MM.1S (cell line): ENCODE measurements at regions not wholly inside any gene's neighbourhood (a gene's known extent, or its start where the extent isn't known, plus 50 kb on each side); places are given as distances from the start of the nearest gene placed in this dataset.
"Not testable (repeated sequence)": the region's sequence is repeated elsewhere in the genome, so short reads cannot be mapped to it uniquely, and the experiment has no call there.

Source experiments
- DNase-seq: peaks from one replicate; pipeline ENCODE4 v3.0.0-alpha.2; 2015
- H2AFZ ChIP-seq: fragments of 300-600 bp; sonication (generic); 2 replicates; pipeline ENCODE4 v1.6.0; 2016; ENCODE audit warnings: antibody characterized with exemption, low read length
- H3F3A ChIP-seq: fragments of 300-600 bp; sonication (generic); 2 replicates; pipeline ENCODE4 v1.6.1; 2016; ENCODE audit warnings: mild to moderate bottlenecking, antibody characterized with exemption, low read length, moderate library complexity, mixed read lengths; ENCODE audit not compliant: insufficient read depth
- H3K27ac ChIP-seq: fragments of 300-600 bp; sonication (generic); 2 replicates; pipeline ENCODE4 v1.5.1; 2016; ENCODE audit warnings: mild to moderate bottlenecking, low read length
- H3K27me3 ChIP-seq: fragments of 300-600 bp; sonication (generic); replicated peaks from 2 replicates; pipeline ENCODE4 v1.6.0; 2016; ENCODE audit warnings: low read length; ENCODE audit not compliant: insufficient read depth
- H3K36me3 ChIP-seq: fragments of 300-600 bp; sonication (generic); replicated peaks from 2 replicates; pipeline ENCODE4 v1.6.1; 2016; ENCODE audit warnings: mild to moderate bottlenecking, low read length, mixed read lengths; ENCODE audit not compliant: insufficient read depth
- H3K4me1 ChIP-seq: fragments of 300-600 bp; sonication (generic); 2 replicates; pipeline ENCODE4 v1.6.1; 2016; ENCODE audit warnings: low read length, mixed read lengths
- H3K4me2 ChIP-seq: fragments of 300-600 bp; sonication (generic); 2 replicates; pipeline ENCODE4 v1.6.0; 2016; ENCODE audit warnings: low read depth, low read length
- H3K4me3 ChIP-seq: fragments of 300-600 bp; sonication (generic); 2 replicates; pipeline ENCODE4 v1.5.1; 2016; ENCODE audit warnings: low read length, mixed read lengths
- H3K79me2 ChIP-seq: fragments of 300-600 bp; sonication (generic); 2 replicates; pipeline ENCODE4 v1.6.1; 2016; ENCODE audit warnings: mixed run types, low read length, mixed read lengths
- H3K9ac ChIP-seq: fragments of 300-600 bp; sonication (generic); 2 replicates; pipeline ENCODE4 v1.6.1; 2016; ENCODE audit warnings: low read length, mixed read lengths
- H3K9me2 ChIP-seq: fragments of 300-600 bp; sonication (generic); replicated peaks from 2 replicates; pipeline ENCODE4 v1.6.1; 2016; ENCODE audit warnings: mild to moderate bottlenecking, low read length, mixed read lengths; ENCODE audit not compliant: insufficient read depth
- H3K9me3 ChIP-seq: fragments of 300-600 bp; sonication (generic); replicated peaks from 2 replicates; pipeline ENCODE4 v1.6.1; 2016; ENCODE audit warnings: mild to moderate bottlenecking, low read length, mixed read lengths; ENCODE audit not compliant: insufficient read depth
- H4K20me1 ChIP-seq: fragments of 300-600 bp; sonication (generic); 2 replicates; pipeline ENCODE4 v1.6.1; 2016; ENCODE audit warnings: mild to moderate bottlenecking, low read length, moderate library complexity, mixed read lengths; ENCODE audit not compliant: insufficient read depth
- CTCF ChIP-seq: fragments of 300-600 bp; sonication (generic); IDR thresholded peaks from 2 replicates; pipeline ENCODE4 v1.5.1; 2016; ENCODE audit warnings: antibody characterized with exemption, low read length, mixed read lengths
- EZH2 ChIP-seq: fragments of 300-600 bp; sonication (generic); optimal IDR thresholded peaks from 2 replicates; pipeline ENCODE3; 2017; ENCODE audit warnings: low read depth, mild to moderate bottlenecking, antibody characterized with exemption, low read length, mixed read lengths
- EZH2phosphoT487 ChIP-seq: fragments of 300-600 bp; sonication (generic); IDR thresholded peaks from 2 replicates; pipeline ENCODE4 v1.6.1; 2018; ENCODE audit warnings: antibody characterized with exemption, low read length

DNA sequence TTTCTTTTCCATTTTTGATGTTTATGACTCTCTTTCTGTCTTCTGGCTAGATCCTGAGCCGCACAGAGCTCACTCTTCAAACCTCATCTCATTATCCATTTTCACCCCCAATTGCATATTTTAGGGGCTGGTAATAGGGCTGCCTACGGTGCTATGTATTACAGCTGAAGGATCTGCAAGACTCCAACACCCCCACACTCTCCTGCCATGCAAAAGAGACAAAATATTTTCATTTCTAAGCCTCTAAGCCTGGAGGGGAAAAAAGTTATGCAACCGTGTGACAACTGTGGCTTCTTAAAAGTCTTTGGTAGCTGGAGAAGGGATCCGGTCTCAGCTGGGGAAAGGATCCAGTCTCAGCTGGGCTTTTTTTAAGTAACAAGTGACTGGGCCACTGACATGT is 311.6 kb downstream of the NPHP4 start:
- DNase-seq = no peak
- H3K9me2 ChIP-seq = no peaks in the 10 kb centered on the region
- H3K4me1 ChIP-seq = no peaks in the 10 kb centered on the region
- H3F3A ChIP-seq = no peaks in the 10 kb centered on the region
- H3K4me3 ChIP-seq = no peak overlapping the region
- H3K4me2 ChIP-seq = no peak overlapping the region
- H3K9ac ChIP-seq = no peak overlapping the region
- H3K79me2 ChIP-seq = no peaks in the 10 kb centered on the region
- no peak for TF ChIP-seq EZH2phosphoT487
- no peak for TF ChIP-seq CTCF
- TF ChIP-seq EZH2 = no peak
- no peaks in the 10 kb centered on the region for H3K36me3 ChIP-seq
- no peaks in the 10 kb centered on the region for H4K20me1 ChIP-seq
- H3K9me3 ChIP-seq = no peaks in the 10 kb centered on the region
- no peak overlapping the region for H2AFZ ChIP-seq
- H3K27me3 ChIP-seq = peaks cover 77% of the 10 kb centered on the region
- no peak overlapping the region for H3K27ac ChIP-seq

DNA sequence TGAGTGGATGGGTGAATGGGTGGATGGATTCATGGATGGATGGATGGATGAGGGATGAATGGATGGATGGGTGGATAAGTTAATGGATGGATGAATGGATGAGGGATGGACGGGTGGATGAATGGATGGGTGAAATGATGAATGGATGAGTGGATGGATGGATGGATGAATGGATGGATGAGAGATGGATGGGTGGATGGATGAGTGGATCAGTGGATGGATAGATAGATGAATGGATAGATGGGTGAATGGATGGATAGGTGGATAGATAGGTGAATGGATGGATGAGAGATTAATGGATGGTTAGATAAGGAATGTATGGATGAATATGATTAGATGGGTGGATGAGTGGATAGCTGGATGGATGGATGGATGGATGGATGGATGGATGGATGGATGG is 313.5 kb downstream of the NPHP4 start:
- Histone ChIP-seq H3K9me3 (no peaks in the 10 kb centered on the region), H3K9me2 (no peaks in the 10 kb centered on the region), H3K4me2 (no peak overlapping the region), H3K4me1 (no peaks in the 10 kb centered on the region), H3K27ac (no peak overlapping the region), H3K36me3 (no peaks in the 10 kb centered on the region), H3K27me3 (peaks cover 70% of the 10 kb centered on the region), H3F3A (no peaks in the 10 kb centered on the region), H4K20me1 (no peaks in the 10 kb centered on the region), H3K4me3 (no peak overlapping the region), H3K79me2 (no peaks in the 10 kb centered on the region), H2AFZ (no peak overlapping the region), H3K9ac (no peak overlapping the region)
- TF ChIP-seq EZH2phosphoT487 = no peak
- TF ChIP-seq CTCF = no peak
- no peak for TF ChIP-seq EZH2
- DNase-seq = no peak

GRCh38 chr1:5672355-5672754 is 319.9 kb downstream of the NPHP4 start:
- not testable (repeated sequence) for H3K9ac ChIP-seq, H3K4me3 ChIP-seq, H3K4me2 ChIP-seq, DNase-seq, H3K9me2 ChIP-seq, H3F3A ChIP-seq, H2AFZ ChIP-seq, H3K4me1 ChIP-seq, H3K36me3 ChIP-seq, H4K20me1 ChIP-seq, H3K9me3 ChIP-seq, H3K79me2 ChIP-seq, H3K27ac ChIP-seq
- peaks cover 80% of the 10 kb centered on the region for H3K27me3 ChIP-seq

DNA sequence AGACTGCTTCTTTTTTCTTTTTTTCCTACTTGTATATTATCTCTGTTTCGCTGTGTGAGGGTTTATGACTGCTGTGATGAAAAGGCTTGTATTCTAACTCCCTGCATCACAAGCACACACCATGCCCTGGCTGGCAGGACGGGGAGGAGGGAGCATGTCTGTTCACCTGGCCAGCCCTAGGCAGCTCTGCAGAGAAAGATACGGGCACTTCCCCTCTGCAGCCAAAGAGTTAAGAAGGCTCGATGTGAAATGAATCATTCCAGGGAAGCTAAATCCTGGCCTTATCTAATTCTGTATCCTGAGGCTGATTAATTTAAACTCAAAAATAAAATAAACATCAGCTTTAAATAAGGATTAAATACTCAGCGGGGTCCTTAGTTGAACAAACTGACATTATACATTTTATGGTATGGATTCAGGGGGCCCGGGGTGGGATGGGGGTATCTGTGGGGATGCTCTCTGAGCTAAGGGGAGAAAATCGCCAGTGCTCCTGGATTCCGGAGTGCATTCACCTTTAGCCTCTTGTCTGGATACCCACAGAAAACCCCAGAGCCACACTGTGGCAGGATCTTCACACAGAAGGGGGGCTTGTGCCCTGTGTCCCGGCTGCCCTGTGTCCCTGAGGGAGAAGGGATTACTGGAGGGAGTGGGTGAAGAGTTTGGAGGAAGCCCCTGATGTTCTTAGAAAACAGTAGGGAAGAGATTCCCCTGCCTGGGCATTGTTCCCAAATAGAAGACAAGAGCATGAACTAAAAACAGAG is 321.5 kb downstream of the NPHP4 start:
- Histone ChIP-seq H3K27ac (no peak overlapping the region), H3K27me3 (peaks cover 66% of the 10 kb centered on the region), H3K79me2 (no peaks in the 10 kb centered on the region), H3K36me3 (no peaks in the 10 kb centered on the region), H3K9ac (no peak overlapping the region), H3K4me1 (no peaks in the 10 kb centered on the region), H2AFZ (no peak overlapping the region), H3K9me2 (no peaks in the 10 kb centered on the region), H3K4me3 (no peak overlapping the region), H3K9me3 (no peaks in the 10 kb centered on the region), H4K20me1 (no peaks in the 10 kb centered on the region), H3K4me2 (no peak overlapping the region), H3F3A (no peaks in the 10 kb centered on the region)
- DNase-seq = no peak
- TF ChIP-seq EZH2 (no peak), CTCF (no peak), EZH2phosphoT487 (no peak)
